Adrenal gland (tissue), 5 donors: ENCODE measurements at regions not wholly inside any gene's neighbourhood (a gene's known extent, or its start where the extent isn't known, plus 50 kb on each side); places are given as distances from the start of the nearest gene placed in this dataset.

Experiments
- POLR2A ChIP-seq, 2 donors: fragments of 450-650 bp; IDR thresholded peaks; one replicate each; pipeline ENCODE4 v1.6.1; 2017; ENCODE audit warnings: antibody characterized with exemption in 2 of 2, mild to moderate bottlenecking in 2 of 2, moderate library complexity in 1 of 2
- TF ChIP-seq, protein P1 (sequence below), 6 experiments: fragments of 450-650 bp in 4 of 6; fragments of 200-600 bp in 2 of 6; sonication (generic) in 1 of 6; IDR thresholded peaks; 1 replicate in 5 of 6; 2 replicates in 1 of 6; pipeline versions ENCODE4 v1.5.1 to v1.8.0; 2016 to 2021; ENCODE audit warnings: antibody characterized with exemption in 6 of 6, mild to moderate bottlenecking in 2 of 6, moderate library complexity in 1 of 6
- donor health status: DM: no; HTN: no; CAD: no.

GRCh38 chr4:159979351-159979750, 876.5 kb downstream of the RAPGEF2 start:
- TF ChIP-seq POLR2A (IDR thresholded peaks at IDR 0.05), result no peak
- TF ChIP-seq, protein P1, sequence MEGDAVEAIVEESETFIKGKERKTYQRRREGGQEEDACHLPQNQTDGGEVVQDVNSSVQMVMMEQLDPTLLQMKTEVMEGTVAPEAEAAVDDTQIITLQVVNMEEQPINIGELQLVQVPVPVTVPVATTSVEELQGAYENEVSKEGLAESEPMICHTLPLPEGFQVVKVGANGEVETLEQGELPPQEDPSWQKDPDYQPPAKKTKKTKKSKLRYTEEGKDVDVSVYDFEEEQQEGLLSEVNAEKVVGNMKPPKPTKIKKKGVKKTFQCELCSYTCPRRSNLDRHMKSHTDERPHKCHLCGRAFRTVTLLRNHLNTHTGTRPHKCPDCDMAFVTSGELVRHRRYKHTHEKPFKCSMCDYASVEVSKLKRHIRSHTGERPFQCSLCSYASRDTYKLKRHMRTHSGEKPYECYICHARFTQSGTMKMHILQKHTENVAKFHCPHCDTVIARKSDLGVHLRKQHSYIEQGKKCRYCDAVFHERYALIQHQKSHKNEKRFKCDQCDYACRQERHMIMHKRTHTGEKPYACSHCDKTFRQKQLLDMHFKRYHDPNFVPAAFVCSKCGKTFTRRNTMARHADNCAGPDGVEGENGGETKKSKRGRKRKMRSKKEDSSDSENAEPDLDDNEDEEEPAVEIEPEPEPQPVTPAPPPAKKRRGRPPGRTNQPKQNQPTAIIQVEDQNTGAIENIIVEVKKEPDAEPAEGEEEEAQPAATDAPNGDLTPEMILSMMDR (IDR thresholded peaks at IDR 0.05), result no peak
